SU-DHL-6 (cell line): ENCODE measurements at regions not wholly inside any gene's neighbourhood (a gene's known extent, or its start where the extent isn't known, plus 50 kb on each side); places are given as distances from the start of the nearest gene placed in this dataset.

Experiments
- H2AFZ ChIP-seq: fragments of 200-600 bp; sonication (generic); 2 replicates; pipeline ENCODE4 v1.6.1; 2014; ENCODE audit warnings: low read depth, mild to moderate bottlenecking, moderate library complexity, mixed read lengths, antibody characterized with exemption, low read length; ENCODE audit not compliant: severe bottlenecking
- H3F3A ChIP-seq: fragments of 200-600 bp; shearing (Covaris generic); 2 replicates; pipeline ENCODE4 v1.6.0; 2016; ENCODE audit warnings: antibody characterized with exemption, mild to moderate bottlenecking; ENCODE audit not compliant: insufficient read depth
- H3K27ac ChIP-seq: fragments of 200-600 bp; sonication (generic); 2 replicates; pipeline ENCODE4 v1.5.1; 2016; ENCODE audit warnings: low read depth, mild to moderate bottlenecking, low read length, moderate library complexity, mixed read lengths
- H3K27me3 ChIP-seq: fragments of 200-600 bp; sonication (generic), shearing (Covaris generic); 2 replicates; pipeline ENCODE4 v1.6.0; 2014; ENCODE audit warnings: mild to moderate bottlenecking, low read length
- H3K36me3 ChIP-seq: fragments of 200-600 bp; sonication (generic); 2 replicates; pipeline ENCODE4 v1.6.1; 2014; ENCODE audit warnings: mild to moderate bottlenecking, low read length, mixed read lengths
- H3K4me2 ChIP-seq: fragments of 300-600, 200-600 bp; shearing (Covaris generic), sonication (generic); 2 replicates; pipeline ENCODE4 v1.6.0; 2014; ENCODE audit warnings: low read length, low read depth, mild to moderate bottlenecking; ENCODE audit not compliant: poor library complexity, severe bottlenecking
- H3K4me3 ChIP-seq: fragments of 200-600 bp; sonication (generic); 2 replicates; pipeline ENCODE4 v1.5.1; 2014; ENCODE audit warnings: antibody characterized with exemption, low read length, mild to moderate bottlenecking, mixed read lengths; ENCODE audit not compliant: insufficient read depth, poor library complexity, severe bottlenecking
- H3K79me2 ChIP-seq: fragments of 200-600 bp; sonication (generic); 2 replicates; pipeline ENCODE4 v1.6.1; 2014; ENCODE audit warnings: mild to moderate bottlenecking, low read length, moderate library complexity; ENCODE audit not compliant: insufficient read depth
- H3K9ac ChIP-seq: fragments of 200-600 bp; sonication (generic); 2 replicates; pipeline ENCODE4 v1.7.0; 2014; ENCODE audit warnings: mild to moderate bottlenecking, low read length
- H3K9me2 ChIP-seq: fragments of 200-600 bp; sonication (generic); replicated peaks from 2 replicates; pipeline ENCODE4 v1.6.1; 2014; ENCODE audit warnings: low read length; ENCODE audit not compliant: insufficient read depth
- H3K9me3 ChIP-seq: fragments of 200-600 bp; sonication (generic); 2 replicates; pipeline ENCODE4 v1.6.1; 2014; ENCODE audit warnings: low read length, mixed read lengths; ENCODE audit not compliant: insufficient read depth
- H4K20me1 ChIP-seq: fragments of 200-600 bp; sonication (generic); 2 replicates; pipeline ENCODE4 v1.6.1; 2014; ENCODE audit warnings: low read depth, mild to moderate bottlenecking, antibody characterized with exemption, low read length, moderate library complexity, mixed read lengths
- CTCF ChIP-seq: fragments of 200-600 bp; sonication (generic); IDR thresholded peaks from one replicate; pipeline ENCODE4 v1.5.1; 2017; ENCODE audit warnings: antibody characterized with exemption, mild to moderate bottlenecking, low read length, moderate library complexity; ENCODE audit not compliant: insufficient read depth, poor library complexity, severe bottlenecking
- EZH2phosphoT487 ChIP-seq: fragments of 200-600 bp; sonication (generic), shearing (Covaris generic); conservative IDR thresholded peaks from 2 replicates; pipeline ENCODE4 v1.6.1; 2018; ENCODE audit warnings: mild to moderate bottlenecking, antibody characterized with exemption, low read length, moderate library complexity, mixed read lengths

GRCh38 chr3:31379598-31379997 is 153.1 kb upstream of the STT3B start:
- Histone ChIP-seq H3K9me2 (no peaks in the 10 kb centered on the region), H2AFZ (no peak overlapping the region), H3K4me2 (no peak overlapping the region), H4K20me1 (no peaks in the 10 kb centered on the region), H3F3A (no peaks in the 10 kb centered on the region), H3K79me2 (no peaks in the 10 kb centered on the region), H3K27ac (no peak overlapping the region), H3K36me3 (no peaks in the 10 kb centered on the region), H3K27me3 (0 out of 2 replicates have a peak, but pooled peaks cover 4% of the 10 kb centered on the region), H3K9ac (no peak overlapping the region), H3K9me3 (no peaks in the 10 kb centered on the region), H3K4me3 (no peak overlapping the region)
- TF ChIP-seq EZH2phosphoT487 (no peak), CTCF (no peak)

GRCh38 chr3:31382856-31383255 is 149.9 kb upstream of the STT3B start:
- no peaks in the 10 kb centered on the region for H3K27me3 ChIP-seq
- no peaks in the 10 kb centered on the region for H4K20me1 ChIP-seq
- no peaks in the 10 kb centered on the region for H3K9me3 ChIP-seq
- no peak for TF ChIP-seq CTCF
- no peak for TF ChIP-seq EZH2phosphoT487
- H3K4me3 ChIP-seq, result no peak overlapping the region
- H3F3A ChIP-seq, result no peaks in the 10 kb centered on the region
- no peaks in the 10 kb centered on the region for H3K36me3 ChIP-seq
- no peak overlapping the region for H2AFZ ChIP-seq
- no peaks in the 10 kb centered on the region for H3K79me2 ChIP-seq
- H3K27ac ChIP-seq, result no peak overlapping the region
- H3K9me2 ChIP-seq, result no peaks in the 10 kb centered on the region
- H3K9ac ChIP-seq, result no peak overlapping the region
- no peak overlapping the region for H3K4me2 ChIP-seq

GRCh38 chr3:31384117-31384516 is 148.6 kb upstream of the STT3B start:
- Histone ChIP-seq H3K9me3 (no peaks in the 10 kb centered on the region), H2AFZ (no peak overlapping the region), H3K9ac (no peak overlapping the region), H3K79me2 (no peaks in the 10 kb centered on the region), H3K27me3 (no peaks in the 10 kb centered on the region), H3K4me2 (no peak overlapping the region), H4K20me1 (no peaks in the 10 kb centered on the region), H3K9me2 (no peaks in the 10 kb centered on the region), H3K4me3 (no peak overlapping the region), H3F3A (no peaks in the 10 kb centered on the region), H3K27ac (no peak overlapping the region), H3K36me3 (no peaks in the 10 kb centered on the region)
- TF ChIP-seq EZH2phosphoT487 (no peak), CTCF (no peak)
